ENCODE measurements at regions not wholly inside any gene's neighbourhood (a gene's known extent, or its start where the extent isn't known, plus 50 kb on each side); places are given as distances from the start of the nearest gene placed in this dataset.
"Not testable (repeated sequence)": the region's sequence is repeated elsewhere in the genome, so short reads cannot be mapped to it uniquely, and the experiment has no call there.

DNA sequence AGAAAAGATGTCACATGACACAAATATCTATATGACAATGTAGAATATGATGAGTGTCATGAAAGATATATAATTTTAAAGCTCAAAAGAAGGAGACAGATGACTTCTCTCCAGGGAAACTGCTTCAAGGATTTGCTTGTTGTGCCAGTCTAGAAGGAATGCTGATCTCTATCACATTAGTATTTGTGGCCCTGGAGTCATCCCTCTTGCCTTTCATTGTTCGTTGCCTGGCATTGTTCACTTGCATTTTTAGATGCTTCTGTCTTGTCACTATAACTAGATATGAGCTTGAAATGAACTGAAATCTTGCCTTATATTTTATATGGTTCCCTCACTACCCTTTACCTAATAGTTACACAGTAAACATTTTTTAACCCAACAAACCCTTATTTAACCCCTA lies 207.5 kb downstream of the ZNF608 start:
- no peak for DNase-seq

- DNase-seq: peak in 1 of 2 donors; percentile 38
Measured at GRCh38 chr5:124538191-124538590, 208.2 kb downstream of the ZNF608 start.

DNA sequence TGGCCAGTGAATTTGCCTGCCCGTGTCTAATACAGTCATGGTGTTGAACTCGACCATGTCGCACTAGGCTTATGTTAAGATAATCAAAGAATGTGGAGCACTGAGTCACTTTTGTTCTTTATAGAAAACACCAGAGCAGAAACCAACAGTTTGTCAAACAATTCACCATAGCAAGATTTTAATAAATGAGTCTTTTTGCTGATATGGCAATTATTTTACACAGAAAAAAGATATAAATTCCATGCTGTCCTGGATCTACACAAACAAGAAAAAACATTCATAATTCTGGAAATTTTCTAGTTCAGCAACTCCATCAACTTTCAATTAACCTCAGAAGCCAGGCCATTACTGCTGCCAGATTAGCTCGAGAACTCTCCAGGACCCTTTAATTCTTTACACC lies 208.9 kb downstream of the ZNF608 start:
- no peak for DNase-seq

DNA sequence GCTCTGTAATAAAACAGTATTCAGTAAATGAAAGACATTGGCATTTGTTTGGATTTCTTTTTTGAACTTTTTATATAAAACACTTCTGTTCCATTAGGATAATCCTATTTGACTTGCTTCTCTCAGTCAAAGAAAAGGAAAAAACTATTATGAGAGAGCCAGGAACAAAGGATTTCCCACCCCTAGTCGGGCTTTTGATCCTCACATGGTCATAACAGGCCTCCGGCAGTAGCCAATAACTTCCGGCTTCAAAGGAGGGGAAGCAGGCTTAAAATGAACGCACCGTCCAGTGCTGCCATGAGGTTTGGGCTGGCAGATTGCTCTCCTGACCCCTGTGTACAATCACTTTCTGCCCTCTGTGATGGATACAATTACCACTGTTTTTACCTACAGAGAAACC lies 209.3 kb downstream of the ZNF608 start:
- no peak for DNase-seq

DNA sequence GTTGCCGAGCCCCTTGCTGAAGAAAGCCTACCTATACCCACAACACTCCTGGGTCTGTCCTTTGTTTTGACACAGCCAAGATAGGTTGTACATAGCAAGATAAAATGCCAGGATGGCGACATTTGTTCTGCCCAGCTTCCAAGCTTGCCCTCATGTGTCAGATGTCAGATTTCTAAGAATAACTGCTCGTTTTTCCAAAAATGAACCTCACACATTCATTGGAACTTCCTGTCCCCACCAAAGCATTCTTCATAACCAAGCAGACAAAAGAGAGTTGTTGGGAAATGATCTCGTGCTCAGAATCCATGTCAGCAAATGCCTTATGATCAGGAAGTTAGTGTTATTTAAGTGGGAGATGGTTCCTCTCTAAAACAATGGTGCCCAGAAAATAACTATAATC lies 210.1 kb downstream of the ZNF608 start:
- peak in 1 of 2 donors; percentile 27 for DNase-seq

GRCh38 chr5:124530916-124531315 lies 215.5 kb downstream of the ZNF608 start:
- no peak for DNase-seq

DNA sequence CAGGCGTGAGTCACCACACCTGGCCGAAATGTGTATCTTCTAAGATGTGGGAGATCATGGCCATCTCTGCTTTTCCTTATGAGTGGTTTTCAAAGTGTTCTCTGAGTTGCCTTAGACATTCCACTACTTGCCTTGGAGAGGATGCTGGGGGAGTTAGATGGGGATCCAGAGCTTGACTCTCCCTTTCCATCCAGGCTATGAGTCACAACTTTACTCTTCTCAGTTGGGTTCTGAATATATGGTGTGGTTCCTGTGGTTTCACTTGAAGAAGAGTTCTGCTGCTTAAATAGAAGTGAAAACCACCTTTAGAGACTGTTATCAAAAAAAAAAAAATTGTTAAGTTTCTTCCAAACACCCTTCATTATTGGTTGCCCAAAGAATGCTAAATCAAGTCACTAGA lies 217.6 kb downstream of the ZNF608 start:
- DNase-seq: no peak

DNA sequence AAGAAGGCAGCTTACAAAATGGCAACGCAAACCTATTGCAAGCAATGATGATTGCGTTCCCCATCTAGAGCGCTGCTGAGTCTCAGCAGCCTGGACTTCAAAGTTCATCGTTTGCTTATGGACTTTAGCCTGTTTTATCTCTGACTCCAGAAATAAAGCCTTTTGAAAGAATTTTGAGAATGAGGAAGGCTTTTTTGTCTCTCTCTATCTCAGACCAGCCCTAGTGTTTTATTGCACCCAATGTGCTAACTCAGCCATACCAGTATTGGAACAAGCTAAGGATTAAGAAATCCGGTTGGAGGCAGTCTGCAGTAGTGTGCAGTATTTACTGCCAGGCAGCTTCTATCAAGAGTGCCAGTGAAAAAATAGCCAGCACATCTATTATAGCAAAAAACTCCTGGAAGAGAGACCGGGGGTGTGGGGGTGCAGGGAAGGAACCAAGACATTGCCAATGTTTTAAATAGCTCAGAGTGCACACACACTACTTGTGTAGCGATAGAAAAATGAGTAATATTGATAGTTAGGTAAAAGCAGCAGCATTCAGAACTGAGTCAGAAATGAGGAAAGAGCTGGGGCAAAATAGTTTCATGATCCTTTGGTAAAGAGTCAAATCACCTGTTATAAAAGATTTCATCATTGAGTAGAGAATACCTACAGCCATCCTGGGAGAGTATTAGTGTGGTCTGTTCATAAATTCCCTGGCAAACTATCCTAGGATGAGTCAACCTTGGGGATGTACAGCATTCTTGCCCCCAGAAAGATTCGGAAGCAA lies 219.0 kb downstream of the ZNF608 start:
- no peak for DNase-seq

GRCh38 chr5:124526079-124526478 lies 220.4 kb downstream of the ZNF608 start:
- not testable (repeated sequence) for DNase-seq

DNA sequence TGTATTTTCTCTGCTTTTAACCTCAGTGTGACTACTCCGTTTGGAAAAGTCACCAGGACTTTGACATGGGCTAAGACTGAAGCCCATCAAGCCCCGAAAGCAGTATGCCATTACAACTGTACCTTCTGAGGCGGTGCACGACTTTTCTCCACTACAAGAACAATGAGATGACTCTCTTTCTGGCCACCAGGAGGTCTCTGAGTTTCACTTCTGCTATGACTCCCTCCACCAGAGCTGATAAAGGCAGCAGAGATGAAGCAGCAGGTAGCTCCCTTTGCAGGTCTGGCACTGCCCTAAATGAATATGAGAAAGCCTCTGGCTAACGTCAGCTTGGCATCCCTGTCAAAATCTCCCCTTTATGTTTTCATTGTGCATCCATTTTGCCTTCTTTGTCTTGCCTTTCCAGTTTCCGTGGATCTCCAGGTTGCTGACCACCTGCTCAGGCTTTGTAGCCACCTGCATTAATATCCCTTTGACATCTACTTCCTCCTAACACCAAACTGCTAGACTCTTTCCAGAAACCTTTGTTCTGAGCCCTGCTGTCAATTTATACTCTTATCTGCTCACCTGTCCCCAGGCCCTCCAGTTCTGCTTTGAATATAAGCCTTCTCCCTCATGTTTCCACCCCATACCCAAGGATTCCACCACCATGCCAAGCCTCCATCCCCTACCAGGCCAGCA lies 221.7 kb downstream of the ZNF608 start:
- no peak for DNase-seq

DNA sequence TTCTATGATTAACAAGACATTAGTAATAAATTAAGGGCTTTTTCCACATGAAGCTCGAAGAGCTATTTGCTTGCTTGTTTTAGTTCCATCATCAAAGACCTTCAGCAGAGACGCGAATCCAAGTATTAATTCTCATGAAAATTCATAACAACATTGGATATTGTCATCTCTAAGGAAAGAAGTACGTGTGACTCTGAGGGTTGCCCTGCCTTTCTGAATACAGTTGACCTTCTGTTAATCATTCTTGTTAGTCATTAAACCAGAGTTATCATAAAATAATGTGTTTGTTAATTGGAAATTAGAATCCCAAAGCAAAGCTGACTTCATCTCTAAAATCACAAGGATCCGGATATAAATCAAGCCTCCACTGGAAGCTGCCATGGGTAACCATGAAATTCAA lies 222.5 kb downstream of the ZNF608 start:
- DNase-seq: no peak

DNA sequence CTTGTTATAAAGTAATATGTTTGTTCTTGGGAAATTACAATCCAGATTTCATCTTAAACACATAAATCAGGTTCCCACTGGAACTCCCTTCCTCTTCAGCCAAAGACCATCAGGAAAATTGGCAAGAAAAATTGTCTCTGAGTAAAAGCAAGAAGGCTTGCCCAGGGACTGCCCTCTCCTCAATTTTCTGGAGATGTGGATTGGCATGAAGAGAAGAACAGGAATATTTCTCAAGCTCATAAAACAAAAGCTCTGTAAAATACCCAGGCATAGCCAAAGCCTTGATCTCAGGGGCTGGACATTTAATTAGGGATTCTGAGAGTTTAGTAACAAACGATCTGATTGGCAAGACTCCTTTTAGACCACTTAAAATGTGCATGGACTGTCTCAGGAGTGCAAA lies 223.4 kb downstream of the ZNF608 start:
- DNase-seq: no peak

- DNase-seq: no peak
Measured at GRCh38 chr5:124521461-124522230, 224.8 kb downstream of the ZNF608 start.

DNA sequence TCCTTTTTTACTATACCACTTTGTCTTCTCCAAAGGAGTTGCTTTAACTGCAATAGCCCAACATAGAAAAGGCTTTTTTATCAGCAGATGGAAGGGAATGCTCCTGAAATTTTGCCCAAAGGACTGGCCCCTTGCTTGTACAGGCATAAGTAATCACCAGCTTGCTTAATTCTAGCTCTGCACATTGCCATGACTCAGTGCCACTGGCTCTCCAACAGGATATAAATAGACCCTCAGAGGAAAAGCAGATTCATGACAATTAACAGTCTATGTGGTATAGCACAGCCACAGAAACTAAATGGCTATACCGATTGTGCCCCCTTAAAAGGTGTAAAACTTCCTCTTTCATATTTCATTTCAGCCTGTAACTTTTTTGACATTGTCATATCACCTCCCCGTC lies 227.0 kb downstream of the ZNF608 start:
- no peak for DNase-seq

DNA sequence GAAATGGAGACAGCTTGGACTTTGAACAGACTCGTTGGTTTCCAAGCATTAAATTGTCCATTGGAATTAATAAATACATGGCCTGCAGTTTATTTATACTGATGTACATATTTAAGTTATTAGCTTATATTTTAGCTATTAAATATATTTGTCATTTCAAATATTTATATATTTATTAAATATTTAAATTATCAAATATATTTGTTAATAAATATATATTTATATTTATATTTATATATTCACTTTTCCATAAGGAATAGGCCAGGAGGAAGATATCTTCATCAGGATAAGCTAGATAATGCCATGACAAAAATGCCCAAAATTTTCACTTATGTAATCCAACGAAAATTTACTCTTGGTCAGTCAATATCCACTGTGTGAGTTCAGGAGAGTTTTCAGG lies 229.9 kb downstream of the ZNF608 start:
- DNase-seq: no peak

- no peak for DNase-seq
Measured at GRCh38 chr5:124515497-124516245, 230.8 kb downstream of the ZNF608 start.

GRCh38 chr5:124514956-124515355 lies 231.5 kb downstream of the ZNF608 start:
- DNase-seq: no peak

- DNase-seq: no peak
Measured at GRCh38 chr5:124512952-124513632, 233.3 kb downstream of the ZNF608 start.

- DNase-seq: no peak
Measured at GRCh38 chr5:124512236-124512635, 234.2 kb downstream of the ZNF608 start.

- DNase-seq: no peak
Measured at GRCh38 chr5:124511791-124512190, 234.6 kb downstream of the ZNF608 start.

- DNase-seq: no peak
Measured at GRCh38 chr5:124507688-124508087, 238.8 kb downstream of the ZNF608 start.

Data from inflammatory macrophage (primary cell).